NCI-H146 treated with DMSO at 0.1 percent for 48 hours (cell line): ENCODE measurements at regions not wholly inside any gene's neighbourhood (a gene's known extent, or its start where the extent isn't known, plus 50 kb on each side); places are given as distances from the start of the nearest gene placed in this dataset.
"Not testable (repeated sequence)": the region's sequence is repeated elsewhere in the genome, so short reads cannot be mapped to it uniquely, and the experiment has no call there.

Experiments
- DNase-seq: peaks from one replicate; lab custom pipeline; 2025; ENCODE audit not compliant: unreplicated experiment; lab: John Stamatoyannopoulos, UW

DNA sequence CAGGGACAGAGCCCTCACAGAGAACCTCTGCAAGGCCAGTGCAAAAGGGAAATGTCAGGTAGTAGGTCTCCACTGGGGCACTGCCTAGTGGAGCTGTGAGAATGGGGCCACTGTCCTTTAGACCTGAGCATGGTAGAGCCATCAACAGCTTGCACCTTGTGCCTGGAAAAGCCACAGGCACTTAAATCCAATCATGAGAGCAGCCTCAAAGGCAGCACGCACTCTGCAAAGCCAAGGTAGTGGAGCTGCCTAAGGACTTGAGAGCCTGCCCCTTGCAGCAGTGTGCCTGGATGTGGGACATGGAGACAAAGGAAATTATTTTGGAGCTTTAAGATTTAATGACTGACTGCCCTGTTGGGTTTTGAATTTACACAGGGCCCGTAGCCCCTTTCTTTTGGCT, 918.5 kb upstream of the POT1 start:
- no peak for DNase-seq

DNA sequence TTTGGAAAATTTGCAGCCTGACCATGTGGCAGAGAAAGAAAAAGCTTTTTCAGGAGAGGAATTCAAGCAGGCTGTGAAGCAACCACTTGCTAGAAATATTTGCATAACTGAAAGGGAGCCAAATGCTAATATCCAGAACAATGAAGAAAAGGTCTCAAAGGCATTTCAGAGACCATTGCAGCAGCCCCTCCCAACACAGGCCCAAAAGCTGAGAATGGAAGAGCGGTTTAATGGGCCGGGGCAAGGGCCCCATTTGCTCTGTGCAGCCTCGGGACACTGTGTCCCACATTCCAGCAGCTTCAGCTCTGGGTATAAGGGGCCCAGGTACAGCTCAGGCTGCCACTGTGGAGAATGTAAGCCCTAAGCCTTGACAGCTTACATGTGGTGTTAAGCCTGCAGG, 918.1 kb upstream of the POT1 start:
- no peak for DNase-seq

- DNase-seq, result no peak
Measured at GRCh38 chr7:125847055-125847454, 917.4 kb upstream of the POT1 start.

DNA sequence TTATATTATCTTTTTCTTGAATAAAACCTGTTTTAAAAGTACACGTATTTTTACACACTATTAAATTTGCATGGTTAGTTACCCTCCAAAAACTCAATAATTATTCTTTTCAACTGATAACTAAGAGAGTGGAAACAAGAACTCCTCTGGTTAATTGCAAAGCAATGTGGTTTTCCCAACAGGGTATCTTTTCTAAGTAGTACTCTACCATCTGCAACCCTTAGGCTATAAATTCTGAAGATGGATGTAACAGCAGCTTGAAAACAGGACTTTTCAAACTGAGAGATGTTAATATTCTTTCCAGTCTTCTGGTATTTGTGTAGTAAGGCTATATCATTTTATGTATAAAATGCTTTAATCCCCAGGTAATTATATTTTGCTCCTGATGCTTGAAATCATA, 916.1 kb upstream of the POT1 start:
- DNase-seq, result no peak

- no peak for DNase-seq
Measured at GRCh38 chr7:125834421-125834820, 904.8 kb upstream of the POT1 start.

DNA sequence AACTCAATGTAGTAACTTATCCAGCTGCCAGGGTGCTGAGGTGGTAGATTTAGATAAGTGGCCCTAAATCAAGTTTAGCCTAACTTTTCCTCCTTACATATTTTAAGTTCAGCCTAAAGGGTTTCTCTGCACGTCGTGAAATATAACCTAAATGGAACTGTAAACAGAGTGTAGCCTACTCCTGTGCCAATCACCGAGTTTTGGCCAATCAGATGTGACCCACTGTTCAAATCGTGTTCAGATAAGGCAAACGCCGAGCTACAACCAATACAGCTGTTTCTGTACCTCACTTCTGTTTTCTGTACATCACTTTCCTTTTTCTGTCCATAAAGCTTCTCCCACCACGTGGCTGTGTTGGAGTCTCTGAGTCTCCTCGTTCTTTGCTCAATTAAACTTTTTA, 904.2 kb upstream of the POT1 start:
- no peak for DNase-seq

DNA sequence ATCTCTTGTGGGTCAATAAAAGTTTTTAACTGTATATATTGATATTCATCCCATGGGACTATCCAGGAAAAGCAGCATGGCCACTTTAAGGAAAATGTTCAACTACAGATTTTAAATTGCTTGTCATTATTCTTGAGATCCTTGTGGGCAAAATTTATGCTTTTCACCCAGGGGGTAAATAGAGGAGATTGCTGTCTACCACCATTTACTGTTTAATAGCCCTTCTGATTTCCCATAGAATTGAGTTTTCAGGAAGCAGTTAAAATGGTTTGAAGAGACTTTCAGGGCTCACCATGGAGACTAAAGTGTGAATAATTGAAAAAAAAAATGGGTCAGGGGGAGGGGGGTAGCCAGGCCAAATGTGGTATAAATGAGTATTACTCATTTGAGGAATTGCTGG, 901.1 kb upstream of the POT1 start:
- no peak for DNase-seq

- no peak for DNase-seq
Measured at GRCh38 chr7:125828153-125828700, 898.6 kb upstream of the POT1 start.

GRCh38 chr7:125823538-125823937, 893.9 kb upstream of the POT1 start:
- no peak for DNase-seq

DNA sequence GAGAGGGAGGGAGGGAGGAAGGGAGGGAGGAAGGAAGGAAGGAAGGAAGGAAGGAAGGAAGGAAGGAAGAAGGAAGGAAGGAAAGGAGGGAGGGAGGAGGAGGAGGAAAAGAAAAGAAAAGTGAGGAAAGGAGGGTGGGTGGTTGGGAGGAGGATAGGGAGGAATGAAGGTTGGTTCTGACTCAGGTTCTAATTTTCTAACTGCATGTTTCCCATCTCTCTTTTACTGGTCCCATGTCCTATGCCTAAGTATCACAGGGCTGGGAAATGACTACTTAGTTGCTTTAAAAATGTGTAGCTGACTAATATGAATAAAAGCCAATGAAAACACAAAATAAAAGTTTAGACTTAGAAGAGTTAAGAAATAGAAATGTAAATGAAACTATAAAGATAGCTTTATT, 890.9 kb upstream of the POT1 start:
- no peak for DNase-seq

DNA sequence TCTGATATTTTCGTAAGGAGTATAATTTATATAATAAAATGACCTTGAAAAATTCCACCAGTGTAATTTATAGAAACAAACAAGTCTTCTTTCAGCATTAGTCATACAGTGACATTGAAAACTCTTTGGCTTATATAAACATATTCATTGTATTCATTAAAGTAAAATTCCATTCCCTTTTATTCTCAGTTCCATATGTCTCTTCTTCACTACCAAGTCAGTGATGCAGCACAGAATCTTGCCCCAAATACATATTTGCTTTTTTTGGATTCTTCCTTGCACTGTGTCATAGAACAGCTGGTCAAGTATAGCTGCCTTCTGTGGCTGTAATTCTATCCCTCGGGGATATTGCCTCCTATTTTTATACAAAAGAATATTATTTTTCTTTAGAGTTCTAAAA, 884.5 kb upstream of the POT1 start:
- DNase-seq, result no peak

- DNase-seq, result not testable (repeated sequence)
Measured at GRCh38 chr7:125806491-125806890, 876.9 kb upstream of the POT1 start.

GRCh38 chr7:125804273-125804672, 874.6 kb upstream of the POT1 start:
- no peak for DNase-seq

DNA sequence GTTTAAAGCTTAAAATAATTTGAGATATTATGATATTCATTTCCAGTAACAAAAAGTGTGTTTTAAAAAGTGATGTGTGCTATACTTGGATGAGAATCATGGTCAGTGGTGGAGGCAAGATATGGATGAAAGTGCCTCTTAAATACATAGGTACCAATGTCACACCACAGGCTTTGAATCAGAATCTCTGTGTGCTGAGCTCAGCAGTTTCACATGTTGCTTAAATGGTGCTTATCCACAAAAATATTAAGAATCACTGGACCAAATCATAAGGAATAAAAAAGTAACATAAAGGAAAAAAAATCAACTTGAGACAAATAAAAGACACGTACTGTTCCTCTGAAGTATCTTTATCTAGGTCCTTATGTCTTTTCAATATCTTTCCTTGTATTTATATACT, 850.5 kb upstream of the POT1 start:
- no peak for DNase-seq

GRCh38 chr7:125775317-125775716, 845.7 kb upstream of the POT1 start:
- DNase-seq, result no peak

GRCh38 chr7:125773113-125773785, 843.6 kb upstream of the POT1 start:
- no peak for DNase-seq

GRCh38 chr7:125747966-125748365, 818.3 kb upstream of the POT1 start:
- no peak for DNase-seq

DNA sequence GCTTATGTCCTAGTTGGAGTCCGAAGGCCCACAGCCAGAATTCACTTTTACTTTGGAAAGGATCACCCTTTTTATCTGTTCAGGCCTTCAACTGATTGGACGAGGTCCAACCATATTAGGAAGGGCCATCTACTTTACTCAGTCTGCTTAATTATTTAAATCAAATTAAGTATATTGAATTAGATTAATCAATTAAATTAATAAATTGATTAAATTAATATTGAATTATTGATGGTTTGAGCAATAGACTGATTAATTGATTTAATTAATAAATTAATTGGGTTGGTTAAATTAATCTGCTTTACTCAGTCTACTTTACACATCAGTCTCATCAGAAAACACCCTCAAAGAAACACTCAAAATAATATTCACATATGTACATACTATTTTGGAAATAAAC, 816.9 kb upstream of the POT1 start:
- DNase-seq, result no peak

- no peak for DNase-seq
Measured at GRCh38 chr7:125727215-125727614, 797.6 kb upstream of the POT1 start.

- no peak for DNase-seq
Measured at GRCh38 chr7:125695626-125696025, 766.0 kb upstream of the POT1 start.

- DNase-seq, result no peak
Measured at GRCh38 chr7:125683156-125683555, 753.5 kb upstream of the POT1 start.

DNA sequence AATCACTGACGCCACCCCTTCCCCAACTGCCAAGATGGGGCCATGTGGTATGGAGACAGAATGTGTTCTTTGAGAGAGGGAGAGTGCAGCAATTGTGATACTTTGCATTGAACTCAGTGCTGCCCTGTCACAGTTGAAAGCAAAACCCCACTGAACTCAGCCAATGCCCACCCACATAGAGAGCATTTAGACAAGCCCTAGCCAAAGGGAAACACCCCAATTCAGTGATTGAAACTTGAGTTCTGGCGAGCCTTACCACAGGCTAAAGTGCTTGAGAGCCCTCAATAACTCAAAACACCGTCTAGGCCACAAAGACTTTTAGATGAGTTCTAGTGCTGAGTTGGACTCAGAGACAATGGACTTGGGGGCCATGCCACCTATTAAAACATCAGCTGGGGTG, 751.9 kb upstream of the POT1 start:
- DNase-seq, result no peak

DNA sequence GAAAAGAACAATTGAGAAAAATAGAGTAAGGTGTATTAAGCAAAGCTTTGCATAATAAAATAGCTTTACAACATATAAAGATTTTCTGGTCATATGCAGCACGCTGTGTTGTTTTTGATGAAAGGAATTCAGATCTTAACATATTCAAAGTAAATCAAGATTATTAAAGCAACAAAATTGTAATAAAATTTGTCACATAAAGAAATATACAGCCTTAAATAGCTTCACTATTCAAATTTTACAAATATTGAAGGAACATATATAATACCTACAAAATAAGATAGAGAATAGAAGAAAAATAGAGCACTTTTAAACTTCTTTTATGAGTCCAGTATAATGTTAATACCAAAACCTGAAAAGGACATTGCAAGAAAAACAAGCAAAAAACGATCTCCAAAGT, 749.1 kb upstream of the POT1 start:
- no peak for DNase-seq
